Neural cell (in vitro differentiated cells): ENCODE measurements at regions not wholly inside any gene's neighbourhood (a gene's known extent, or its start where the extent isn't known, plus 50 kb on each side); places are given as distances from the start of the nearest gene placed in this dataset.

Experiments used
- H2AFZ ChIP-seq: fragments of 200-600, 300-800 bp; sonication (generic), shearing (Covaris generic); 2 replicates; pipeline ENCODE4 v1.6.0; 2014; ENCODE audit warnings: low read depth, mild to moderate bottlenecking, antibody characterized with exemption, low read length, moderate library complexity
- H3F3A ChIP-seq: fragments of 200-600 bp; shearing (Covaris generic); 2 replicates; pipeline ENCODE4 v1.6.1; 2016; ENCODE audit warnings: mild to moderate bottlenecking, moderate library complexity, mixed read lengths, antibody characterized with exemption, low read length; ENCODE audit not compliant: insufficient read depth, poor library complexity, severe bottlenecking
- H3K27ac ChIP-seq: fragments of 200-600, 300-800 bp; sonication (generic), shearing (Covaris generic); 2 replicates; pipeline ENCODE4 v1.5.1; 2014; ENCODE audit warnings: mild to moderate bottlenecking, low read length, moderate library complexity
- H3K27me3 ChIP-seq: fragments of 300-800, 200-600 bp; sonication (generic), shearing (Covaris generic); 2 replicates; pipeline ENCODE4 v1.6.0; 2014; ENCODE audit warnings: mild to moderate bottlenecking, low read depth, low read length, moderate library complexity; ENCODE audit not compliant: insufficient read depth
- H3K36me3 ChIP-seq: fragments of 300-800, 200-600 bp; sonication (generic), shearing (Covaris generic); 2 replicates; pipeline ENCODE4 v1.5.1; 2014; ENCODE audit warnings: mild to moderate bottlenecking, antibody characterized with exemption, low read length, moderate library complexity; ENCODE audit not compliant: insufficient read depth
- H3K4me2 ChIP-seq: fragments of 300-800, 200-600 bp; sonication (generic), shearing (Covaris generic); 2 replicates; pipeline ENCODE4 v1.6.0; 2014; ENCODE audit warnings: mild to moderate bottlenecking, low read length
- H3K4me3 ChIP-seq: fragments of 300-800, 200-600 bp; sonication (generic), shearing (Covaris generic); 2 replicates; pipeline ENCODE4 v1.5.1; 2014; ENCODE audit warnings: mild to moderate bottlenecking, low read length, moderate library complexity
- H3K79me2 ChIP-seq: fragments of 200-600 bp; shearing (Covaris generic); replicated peaks from 2 replicates; pipeline ENCODE4 v1.6.0; 2014; ENCODE audit warnings: mild to moderate bottlenecking, low read length, moderate library complexity; ENCODE audit not compliant: insufficient read depth
- H3K9ac ChIP-seq: fragments of 300-800, 200-600 bp; sonication (generic), shearing (Covaris generic); 2 replicates; pipeline ENCODE4 v1.6.1; 2016; ENCODE audit warnings: mild to moderate bottlenecking, low read length, mixed read lengths
- H3K9me2 ChIP-seq: fragments of 200-600 bp; shearing (Covaris generic); 2 replicates; pipeline ENCODE4 v1.6.1; 2016; ENCODE audit warnings: mild to moderate bottlenecking, low read length, mixed read lengths; ENCODE audit not compliant: insufficient read depth
- H3K9me3 ChIP-seq: fragments of 200-600, 300-800 bp; sonication (generic), shearing (Covaris generic); 2 replicates; pipeline ENCODE4 v1.6.1; 2016; ENCODE audit warnings: mild to moderate bottlenecking, mixed run types, low read length, moderate library complexity, mixed read lengths
- H4K20me1 ChIP-seq: fragments of 200-600 bp; shearing (Covaris generic); 2 replicates; pipeline ENCODE4 v1.6.1; 2016; ENCODE audit warnings: mild to moderate bottlenecking, mixed run types; ENCODE audit not compliant: insufficient read depth
- CTCF ChIP-seq: fragments of 450-650 bp; IDR thresholded peaks from 2 replicates; pipeline ENCODE4 v1.5.1; 2014; ENCODE audit warnings: antibody characterized with exemption, mild to moderate bottlenecking, moderate library complexity; ENCODE audit not compliant: poor library complexity, severe bottlenecking
- EP300 ChIP-seq: fragments of 450-650 bp; conservative IDR thresholded peaks from 2 replicates; pipeline ENCODE4 v1.6.1; 2014; ENCODE audit warnings: antibody characterized with exemption, mild to moderate bottlenecking, moderate library complexity; ENCODE audit not compliant: poor library complexity, severe bottlenecking
- EZH2 ChIP-seq: fragments of 200-600, 300-800 bp; shearing (Covaris generic), sonication (generic); IDR thresholded peaks from 2 replicates; pipeline ENCODE4 v1.6.1; 2014; ENCODE audit warnings: antibody characterized with exemption, low read length, borderline replicate concordance, mild to moderate bottlenecking; ENCODE audit not compliant: insufficient read depth, poor library complexity, severe bottlenecking
- MXI1 ChIP-seq: fragments of 450-650 bp; conservative IDR thresholded peaks from 2 replicates; pipeline ENCODE4 v1.6.1; 2014; ENCODE audit warnings: antibody characterized with exemption, mild to moderate bottlenecking; ENCODE audit not compliant: poor library complexity, severe bottlenecking
- POLR2AphosphoS5 ChIP-seq: IDR thresholded peaks from 2 replicates; pipeline ENCODE4 v1.6.1; 2012
- RAD21 ChIP-seq: fragments of 450-650 bp; conservative IDR thresholded peaks from 2 replicates; pipeline ENCODE4 v1.6.1; 2014; ENCODE audit warnings: antibody characterized with exemption, mild to moderate bottlenecking, moderate library complexity
- REST ChIP-seq: IDR thresholded peaks from 2 replicates; pipeline ENCODE4 v1.6.1; 2012; ENCODE audit warnings: borderline replicate concordance
- SMC3 ChIP-seq: fragments of 450-650 bp; conservative IDR thresholded peaks from 2 replicates; pipeline ENCODE4 v1.6.1; 2014; ENCODE audit warnings: antibody characterized with exemption, mild to moderate bottlenecking, moderate library complexity; ENCODE audit not compliant: poor library complexity
- TAF1 ChIP-seq: IDR thresholded peaks from 2 replicates; pipeline ENCODE4 v1.6.1; 2012; ENCODE audit warnings: low read depth

GRCh38 chr2:226181909-226182308, 617.7 kb downstream of the IRS1 start:
- no peaks in the 10 kb centered on the region for H3K79me2 ChIP-seq
- H3K9me3 ChIP-seq, result no peaks in the 10 kb centered on the region
- no peaks in the 10 kb centered on the region for H3K27me3 ChIP-seq
- no peak overlapping the region for H2AFZ ChIP-seq
- no peaks in the 10 kb centered on the region for H3F3A ChIP-seq
- H3K4me2 ChIP-seq, result no peak overlapping the region
- no peaks in the 10 kb centered on the region for H3K36me3 ChIP-seq
- H4K20me1 ChIP-seq, result no peaks in the 10 kb centered on the region
- no peak overlapping the region for H3K9ac ChIP-seq
- H3K9me2 ChIP-seq, result no peaks in the 10 kb centered on the region
- no peak overlapping the region for H3K27ac ChIP-seq
- TF ChIP-seq POLR2AphosphoS5 (no peak), RAD21 (no peak), EP300 (no peak), MXI1 (no peak), EZH2 (no peak), REST (no peak), TAF1 (no peak), SMC3 (no peak), CTCF (no peak)
- no peak overlapping the region for H3K4me3 ChIP-seq

- TF ChIP-seq POLR2AphosphoS5 (no peak), REST (no peak), TAF1 (no peak), EP300 (no peak), SMC3 (no peak), RAD21 (no peak), MXI1 (no peak), CTCF (no peak), EZH2 (no peak)
- Histone ChIP-seq H3K4me3 (no peak overlapping the region), H2AFZ (no peak overlapping the region), H3K27ac (no peak overlapping the region), H3K27me3 (no peaks in the 10 kb centered on the region), H4K20me1 (no peaks in the 10 kb centered on the region), H3F3A (no peaks in the 10 kb centered on the region), H3K9me3 (no peaks in the 10 kb centered on the region), H3K36me3 (no peaks in the 10 kb centered on the region), H3K9ac (no peak overlapping the region), H3K4me2 (no peak overlapping the region), H3K79me2 (no peaks in the 10 kb centered on the region), H3K9me2 (no peaks in the 10 kb centered on the region)
Measured at GRCh38 chr2:226180281-226180884, 619.2 kb downstream of the IRS1 start.
